Inferior parietal cortex (tissue), 1 donor: ENCODE measurements at regions not wholly inside any gene's neighbourhood (a gene's known extent, or its start where the extent isn't known, plus 50 kb on each side); places are given as distances from the start of the nearest gene placed in this dataset.

Experiments used
- DNase-seq: peaks from one replicate; pipeline ENCODE4 v3.0.0-alpha.2; 2016; ENCODE audit errors: extremely low spot score

DNA sequence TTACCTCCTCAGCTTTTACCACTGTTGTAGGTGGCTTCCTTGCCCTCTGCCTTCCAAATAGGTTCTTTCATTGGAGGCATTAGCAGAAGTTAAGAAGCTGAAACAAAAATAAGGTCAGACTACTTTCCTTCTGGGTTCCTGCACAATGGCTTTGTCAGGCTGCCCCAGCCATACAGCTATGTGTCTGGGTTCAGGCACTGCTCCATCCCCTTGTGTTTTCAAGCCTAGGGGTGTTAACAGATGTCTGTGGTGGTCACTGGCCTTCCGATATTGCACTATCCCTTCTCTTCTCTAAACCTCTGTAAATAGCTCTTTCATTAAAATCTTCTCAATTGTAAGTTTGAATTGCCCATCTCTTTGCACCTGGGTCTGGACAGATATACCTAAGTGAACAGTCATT is 728.9 kb downstream of the SLC16A7 start:
- no peak for DNase-seq

DNA sequence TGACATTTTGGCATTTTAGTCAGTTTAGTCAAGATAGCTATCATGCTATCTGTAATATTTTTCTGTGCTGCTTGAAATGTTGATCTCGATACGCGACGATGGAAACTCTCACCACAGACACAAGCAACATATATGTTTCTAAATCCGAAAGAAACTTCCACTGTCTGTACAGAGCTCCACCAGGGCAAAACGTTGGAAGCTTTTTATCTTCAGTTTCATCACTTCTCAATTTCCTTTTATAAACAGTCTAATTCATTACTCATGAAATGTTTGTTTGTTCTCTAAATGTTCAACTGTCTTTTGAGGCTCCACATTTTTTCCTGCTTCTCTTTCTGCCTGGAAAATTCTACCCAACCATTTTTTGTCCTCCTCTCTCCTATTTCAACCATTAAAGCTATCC is 737.6 kb downstream of the SLC16A7 start:
- DNase-seq = no peak

DNA sequence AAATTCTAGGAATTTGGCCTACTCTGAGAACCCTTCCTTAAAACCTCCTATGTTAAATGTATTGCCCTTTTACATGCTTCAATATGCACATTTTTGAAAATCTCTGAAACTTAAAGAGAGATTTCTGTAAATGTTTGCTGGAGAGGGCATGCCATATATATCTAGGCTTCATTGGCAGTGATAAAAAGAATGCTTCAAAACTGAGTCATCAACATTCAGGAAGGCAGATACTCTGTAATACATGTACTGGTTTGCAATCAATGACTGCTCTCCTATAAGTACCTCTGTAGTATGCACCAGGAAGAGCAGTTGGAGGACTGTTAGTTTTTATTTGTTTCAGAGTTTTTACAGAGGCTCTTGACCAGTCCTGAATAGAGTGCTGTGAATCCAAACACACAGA is 739.9 kb downstream of the SLC16A7 start:
- no peak for DNase-seq

DNA sequence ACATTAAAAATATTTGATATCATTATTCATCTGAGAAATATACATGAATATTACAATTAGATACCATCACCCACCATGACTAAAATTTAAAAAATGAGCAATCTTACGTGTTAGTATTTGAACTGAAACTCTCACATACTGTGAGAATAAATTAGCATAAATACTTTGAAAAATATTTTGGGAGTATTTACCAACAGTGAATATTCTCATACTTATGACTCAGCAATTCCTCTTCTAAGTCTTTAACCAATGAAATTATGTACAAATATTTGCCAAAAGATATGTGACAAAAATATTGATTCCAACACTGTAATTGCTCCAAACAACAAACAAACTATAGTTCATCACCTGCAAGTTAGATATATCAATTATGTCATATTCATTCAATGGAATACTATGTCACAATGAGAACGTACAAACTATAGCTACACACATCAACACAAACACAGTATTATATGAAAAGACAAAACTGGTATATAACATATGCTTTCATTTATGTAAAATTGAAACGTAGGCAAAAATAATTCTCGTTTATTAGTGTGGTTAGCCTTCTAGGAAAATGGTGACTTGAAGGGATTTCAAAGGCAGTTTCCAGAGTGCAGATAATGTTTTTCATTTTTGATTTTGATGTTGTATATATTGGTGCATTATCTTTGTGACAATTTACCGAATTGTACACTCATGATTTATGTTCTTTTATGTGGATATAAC is 742.2 kb downstream of the SLC16A7 start:
- no peak for DNase-seq

DNA sequence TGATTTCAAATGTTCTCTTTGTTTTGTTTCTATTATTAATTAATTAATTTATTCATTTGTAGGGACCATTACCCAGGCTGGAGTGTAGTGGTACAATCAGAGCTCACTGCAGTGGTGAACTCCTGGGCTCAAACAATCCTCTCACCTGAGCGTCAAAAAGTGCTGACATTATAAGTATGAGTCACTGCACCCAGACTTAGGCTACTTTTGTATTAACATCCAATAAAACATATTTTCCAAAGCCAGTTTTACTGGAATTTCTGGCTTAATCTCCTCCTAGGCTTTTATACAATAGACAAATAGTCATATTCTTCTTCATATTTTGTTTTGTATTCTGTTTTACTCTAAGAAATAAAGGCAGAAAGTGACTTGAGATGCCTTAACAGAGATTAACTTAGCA is 749.6 kb downstream of the SLC16A7 start:
- DNase-seq = no peak

DNA sequence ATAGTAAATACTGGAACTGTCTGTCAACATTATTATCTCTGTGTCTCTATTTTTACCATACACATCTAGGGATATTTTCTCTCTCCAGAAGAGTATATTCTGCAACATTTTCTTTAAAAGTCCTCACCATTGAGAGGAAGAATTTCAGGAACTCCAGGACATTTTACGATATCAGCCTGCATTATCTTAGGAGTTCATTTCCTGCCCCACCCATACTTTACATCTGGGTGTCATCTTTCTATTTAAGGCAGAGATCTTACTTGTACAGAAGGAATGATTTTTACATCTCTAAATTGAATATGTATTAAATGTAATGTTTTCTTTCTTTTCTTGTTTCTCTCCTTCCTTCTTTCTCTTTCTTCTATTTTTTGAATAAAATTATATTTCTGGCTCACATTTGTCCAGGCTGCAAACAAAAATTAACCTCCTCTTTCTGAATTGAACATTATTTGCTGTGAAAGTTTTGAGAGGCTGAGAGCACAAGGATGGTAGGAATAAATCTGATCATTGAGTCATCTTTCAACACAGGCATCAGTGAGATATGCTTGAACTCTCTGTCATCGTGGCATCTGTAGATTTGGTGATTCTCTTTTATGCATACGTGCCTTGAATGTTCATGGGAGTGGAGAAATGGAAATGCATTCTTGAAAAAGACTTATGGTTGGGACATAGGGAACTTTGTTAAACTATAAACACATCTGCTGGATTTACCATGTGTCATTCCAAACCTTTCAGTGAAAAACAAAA is 753.6 kb downstream of the SLC16A7 start:
- no peak for DNase-seq

DNA sequence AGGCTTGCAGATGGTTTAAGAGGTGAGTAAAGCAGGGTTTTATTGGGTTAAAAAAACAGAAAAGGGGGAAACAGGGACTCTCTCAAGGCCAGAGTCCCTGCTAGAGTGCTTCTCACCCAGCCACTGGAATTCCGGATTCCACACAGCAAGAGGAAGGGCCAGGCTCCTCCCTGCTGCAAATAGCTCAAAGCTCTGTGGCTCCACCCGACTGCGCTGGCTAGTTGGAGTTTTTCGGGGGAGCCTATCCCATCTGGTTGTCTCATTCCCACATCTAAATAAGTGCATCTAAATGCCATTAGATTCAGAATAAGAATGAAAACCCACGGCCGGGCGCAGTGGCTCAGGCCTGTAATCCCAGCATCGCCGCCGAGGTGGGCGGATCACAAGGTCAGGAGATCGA is 791.5 kb downstream of the SLC16A7 start:
- DNase-seq = no peak

DNA sequence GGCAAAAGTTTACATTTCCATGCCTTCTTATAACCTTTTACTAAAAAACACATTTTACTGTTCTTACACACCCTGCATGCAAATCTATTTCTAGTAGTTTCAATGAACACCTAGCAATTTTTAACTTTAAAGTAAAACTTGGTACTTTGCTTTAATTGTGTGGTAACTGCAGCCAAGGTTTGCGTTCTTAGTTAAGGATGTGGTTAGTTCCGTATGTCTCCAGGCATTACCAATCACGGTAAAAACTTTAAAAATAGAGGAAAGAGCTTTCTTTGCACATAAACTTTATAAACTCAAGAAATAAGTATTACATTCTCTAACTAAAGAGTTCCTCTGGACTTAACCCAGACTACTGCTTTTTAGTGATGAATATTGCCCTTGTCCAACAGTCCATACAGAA is 795.2 kb downstream of the SLC16A7 start:
- no peak for DNase-seq

DNA sequence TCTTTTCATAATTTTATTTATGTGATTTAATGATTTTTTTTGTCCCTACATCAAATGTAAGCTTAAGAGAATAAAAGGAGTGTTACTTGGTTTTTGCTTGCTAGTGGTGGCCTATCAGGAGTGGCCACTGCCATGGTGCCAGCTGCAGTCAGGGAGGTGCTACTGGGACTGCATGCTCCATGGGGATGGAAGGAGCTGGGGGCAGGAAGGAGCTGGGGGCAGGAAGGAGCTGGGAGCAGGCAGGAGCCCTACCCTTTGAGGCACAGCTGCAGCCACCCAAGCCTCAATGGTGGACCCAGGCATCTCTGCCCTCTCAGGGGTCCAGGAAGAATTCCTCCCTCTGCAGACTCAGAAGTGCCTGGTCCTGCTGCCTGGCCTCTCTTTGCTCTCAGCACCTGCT is 796.0 kb downstream of the SLC16A7 start:
- no peak for DNase-seq

DNA sequence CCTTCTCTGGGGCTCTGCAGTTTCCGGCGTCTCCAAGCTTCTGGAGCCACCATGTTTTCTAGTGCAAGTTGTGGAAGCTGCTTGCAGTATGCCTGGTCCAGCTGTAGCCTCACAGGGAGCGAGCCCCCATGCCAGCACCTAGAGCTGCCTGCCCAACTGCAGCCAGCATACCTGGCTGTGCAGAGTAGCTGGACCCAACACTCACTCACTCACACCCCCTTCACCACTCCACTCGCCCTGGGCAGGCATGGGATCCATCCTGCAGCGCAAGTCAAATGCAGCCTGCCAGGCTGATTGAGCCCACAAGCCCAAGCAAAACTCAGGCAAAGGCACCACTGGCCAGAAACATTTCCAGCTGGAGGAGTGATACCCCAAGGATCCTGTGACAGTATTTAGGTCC is 797.3 kb downstream of the SLC16A7 start:
- no peak for DNase-seq

DNA sequence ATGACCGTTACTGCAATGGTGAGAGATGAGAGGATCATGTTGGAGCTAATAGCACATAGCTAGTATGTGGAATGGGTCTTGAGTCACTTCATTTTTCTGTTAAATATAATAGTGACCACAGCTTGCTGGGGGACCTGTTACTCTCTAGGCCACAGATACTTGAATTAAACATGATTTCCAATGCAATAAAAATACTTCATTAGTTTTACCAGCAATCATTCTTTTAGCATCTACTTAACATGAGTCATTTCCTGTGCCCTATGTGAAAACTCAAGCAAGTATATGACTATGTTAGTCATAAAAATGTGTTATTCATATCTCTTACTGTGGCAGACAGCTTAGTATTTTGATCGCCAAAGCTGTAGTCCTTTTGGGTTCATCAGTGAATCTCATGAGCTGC is 798.8 kb downstream of the SLC16A7 start:
- DNase-seq = no peak

DNA sequence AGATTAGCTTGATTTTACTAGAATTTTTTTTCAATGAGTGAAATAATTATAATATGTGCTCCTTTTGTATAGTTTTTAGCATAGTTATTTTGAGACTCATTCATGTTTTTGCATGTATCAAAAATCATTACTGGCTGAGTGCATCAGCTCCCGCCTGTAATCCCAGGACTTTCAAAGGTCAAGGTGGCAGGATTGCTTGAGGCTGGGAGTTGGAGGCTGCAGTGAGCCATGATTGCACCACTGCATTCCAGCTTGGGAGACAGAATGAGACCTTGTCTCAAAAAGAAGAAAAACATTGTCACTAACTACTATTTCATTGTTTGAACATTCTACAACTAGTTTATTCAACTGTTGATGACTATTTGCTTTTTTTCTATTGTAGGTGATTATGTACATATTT is 802.7 kb downstream of the SLC16A7 start:
- no peak for DNase-seq

DNA sequence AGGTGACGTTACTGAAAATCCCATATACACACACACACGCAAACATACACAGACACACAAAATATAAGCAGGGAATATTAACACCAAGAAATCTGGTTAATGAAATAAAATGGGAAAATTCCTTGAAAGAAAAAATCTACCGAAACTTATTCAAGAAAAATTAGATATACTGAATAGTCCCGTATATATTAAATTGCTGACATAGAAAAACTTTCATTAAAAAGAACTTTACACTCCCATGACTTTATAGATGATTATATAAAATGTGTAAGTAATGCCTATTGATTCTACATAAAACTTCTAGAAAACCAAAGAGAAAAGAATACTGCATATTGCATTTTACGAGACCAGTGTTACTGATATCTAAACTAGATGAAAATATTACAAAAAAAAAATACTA is 803.2 kb downstream of the SLC16A7 start:
- no peak for DNase-seq

DNA sequence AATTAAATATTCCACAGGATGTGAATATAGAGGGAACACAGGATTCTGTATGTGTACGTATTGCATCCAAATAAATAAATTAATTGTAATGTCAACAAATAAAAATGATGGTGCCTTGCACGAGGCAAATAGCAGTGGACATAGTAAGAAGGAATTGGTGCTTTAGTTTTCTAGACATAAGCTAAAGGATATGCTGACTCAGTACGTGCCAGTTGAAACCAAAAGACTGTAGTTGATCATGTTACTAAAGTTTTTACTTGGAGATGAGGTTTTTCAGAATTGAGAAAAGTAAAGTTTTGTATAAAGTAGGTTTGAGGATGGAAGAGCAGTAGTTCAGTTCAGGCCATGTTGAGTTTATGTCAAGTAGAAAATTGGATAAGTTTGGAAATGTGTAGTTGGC is 807.2 kb downstream of the SLC16A7 start:
- DNase-seq = no peak

DNA sequence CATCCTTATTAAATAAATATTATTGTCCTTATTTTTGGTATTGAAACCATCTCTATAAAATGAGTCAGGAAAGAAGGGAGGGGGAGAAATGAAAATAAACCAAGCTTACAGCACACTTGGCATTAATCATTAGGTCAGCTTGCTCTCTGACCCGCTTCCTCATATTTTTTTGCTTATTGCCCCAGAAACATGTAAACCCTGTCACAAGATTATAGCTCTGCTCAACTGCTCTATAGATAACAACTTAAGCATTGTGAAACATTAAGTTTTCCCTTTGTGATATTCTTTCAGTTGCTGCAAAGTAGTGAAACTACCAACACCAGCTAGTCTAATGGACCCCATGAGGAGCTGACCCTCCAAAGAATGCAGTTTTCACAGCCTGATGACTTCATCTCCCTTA is 819.5 kb downstream of the SLC16A7 start:
- DNase-seq = no peak

DNA sequence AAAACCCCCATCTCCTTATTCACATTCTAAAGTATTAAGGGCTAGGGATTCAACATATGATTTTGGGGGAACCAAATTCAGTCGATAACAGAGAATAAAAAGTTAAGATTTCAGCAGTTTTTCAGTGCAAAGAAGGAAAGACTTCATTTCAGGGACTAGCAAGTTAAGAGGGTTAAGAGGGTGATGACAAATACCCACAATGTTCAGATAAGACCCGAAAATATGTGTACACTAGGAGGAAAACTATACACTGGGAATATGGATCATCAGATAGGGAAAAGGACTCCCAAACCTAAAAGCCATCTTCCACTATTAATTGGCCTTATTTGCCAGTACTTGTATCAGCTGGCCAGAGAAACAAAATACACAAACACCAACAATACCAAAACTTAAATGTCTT is 824.2 kb downstream of the SLC16A7 start:
- no peak for DNase-seq

DNA sequence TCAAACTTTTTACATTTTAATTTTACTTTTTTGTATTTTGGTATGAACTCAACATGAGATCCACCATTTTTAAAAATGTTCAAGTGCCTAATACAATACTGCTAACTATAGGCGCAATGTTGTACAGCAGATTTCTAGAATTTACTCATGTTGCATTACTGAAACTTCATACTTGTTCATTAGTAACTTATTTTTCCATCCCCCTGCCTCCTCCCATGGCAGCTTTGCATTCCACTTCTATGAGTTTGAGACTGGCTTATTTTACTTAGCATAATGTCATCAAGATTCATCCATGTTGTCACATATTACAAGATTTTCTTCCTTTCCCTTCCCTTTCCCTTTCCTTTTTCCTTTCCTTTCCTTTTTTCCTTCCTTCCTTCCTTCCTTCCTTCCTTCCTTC is 825.9 kb downstream of the SLC16A7 start:
- no peak for DNase-seq

DNA sequence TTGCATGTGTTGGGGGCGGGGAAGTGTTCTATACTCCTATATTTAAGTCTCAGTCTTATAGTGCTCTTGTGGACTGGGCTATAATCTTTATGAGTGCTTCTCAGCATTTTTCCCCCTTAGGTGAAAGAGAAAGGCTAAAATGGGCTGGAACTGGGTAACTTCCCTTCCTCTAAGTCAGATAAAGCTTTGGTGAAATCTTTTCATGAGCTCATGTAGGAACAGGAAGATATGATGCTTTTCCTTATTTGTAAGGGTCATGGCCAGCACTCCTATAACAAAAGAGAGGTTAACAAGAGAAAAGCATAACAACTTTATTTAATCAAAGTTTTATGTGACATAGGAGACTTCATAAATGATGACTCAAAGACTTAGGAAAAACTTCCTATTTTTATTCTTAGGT is 841.5 kb downstream of the SLC16A7 start:
- DNase-seq = no peak

DNA sequence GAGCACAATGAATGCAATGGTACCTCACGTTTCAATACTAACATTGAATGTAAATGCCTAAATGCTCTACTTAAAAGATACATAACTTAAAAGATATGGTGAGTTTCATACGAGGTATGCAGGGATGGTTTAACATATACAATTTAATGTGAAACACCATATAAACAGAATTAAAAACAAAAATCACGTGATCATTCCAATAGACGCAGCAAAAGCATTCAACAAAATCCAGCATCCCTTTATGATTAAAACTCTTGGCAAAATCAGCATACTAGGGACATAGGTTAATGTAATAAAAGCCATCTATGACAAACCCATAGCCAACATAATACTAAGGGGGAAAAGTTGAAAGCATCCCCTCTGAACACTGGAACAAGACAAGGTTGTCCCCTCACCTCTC is 845.7 kb downstream of the SLC16A7 start:
- DNase-seq = no peak

DNA sequence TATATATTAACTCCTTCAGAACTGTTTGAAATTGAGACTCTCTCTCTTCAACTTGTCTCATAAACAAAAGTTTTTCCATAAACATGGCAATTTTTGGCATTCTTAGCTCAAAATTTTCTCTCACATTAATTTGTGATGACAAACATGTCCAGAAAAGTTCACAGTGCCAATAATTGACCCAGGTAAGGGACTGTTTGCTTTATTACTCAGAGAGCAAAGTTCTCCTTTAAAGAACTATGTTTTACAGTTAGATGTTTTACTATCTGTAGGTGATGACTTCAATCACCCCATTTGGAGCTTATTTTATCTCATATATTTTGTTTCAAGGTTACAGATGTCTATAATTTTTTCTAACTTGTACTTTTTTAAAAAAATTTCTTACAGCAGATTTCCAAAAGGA is 855.6 kb downstream of the SLC16A7 start:
- no peak for DNase-seq

DNA sequence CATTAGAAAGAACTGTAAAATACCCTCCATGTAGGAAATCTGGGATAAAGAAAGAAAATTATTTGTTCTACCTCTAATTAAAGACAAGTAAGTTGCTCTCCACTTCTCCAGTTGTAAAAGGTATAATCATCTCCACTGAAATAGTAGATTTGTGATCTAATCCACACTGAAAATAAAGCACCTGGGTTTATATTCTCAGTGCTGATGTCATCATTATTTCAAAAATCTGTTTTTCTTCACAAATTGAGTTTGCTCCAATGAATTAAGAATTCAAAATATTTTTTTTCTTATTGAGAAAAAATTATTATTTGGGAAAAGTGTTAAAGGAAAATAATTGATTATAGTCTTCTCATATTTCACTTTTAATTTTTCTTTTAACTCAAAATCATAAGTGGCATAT is 869.2 kb downstream of the SLC16A7 start:
- no peak for DNase-seq

DNA sequence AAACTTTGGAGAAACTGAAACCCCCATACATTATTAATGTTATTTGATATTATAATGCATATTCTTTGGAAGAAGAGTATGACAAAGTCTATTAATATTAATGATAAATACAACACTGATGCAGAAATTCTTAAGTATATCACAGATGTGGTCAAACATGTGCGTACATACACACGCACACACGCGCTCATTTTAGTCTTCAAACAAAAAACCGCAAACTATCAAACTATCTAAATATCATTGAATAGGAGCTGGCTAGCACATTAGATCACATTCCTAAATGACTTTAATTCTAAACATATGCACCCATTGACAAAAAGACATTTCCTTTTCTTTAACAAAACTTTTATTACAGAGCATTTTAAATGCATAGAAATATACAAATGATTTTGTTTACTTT is 872.7 kb downstream of the SLC16A7 start:
- no peak for DNase-seq

DNA sequence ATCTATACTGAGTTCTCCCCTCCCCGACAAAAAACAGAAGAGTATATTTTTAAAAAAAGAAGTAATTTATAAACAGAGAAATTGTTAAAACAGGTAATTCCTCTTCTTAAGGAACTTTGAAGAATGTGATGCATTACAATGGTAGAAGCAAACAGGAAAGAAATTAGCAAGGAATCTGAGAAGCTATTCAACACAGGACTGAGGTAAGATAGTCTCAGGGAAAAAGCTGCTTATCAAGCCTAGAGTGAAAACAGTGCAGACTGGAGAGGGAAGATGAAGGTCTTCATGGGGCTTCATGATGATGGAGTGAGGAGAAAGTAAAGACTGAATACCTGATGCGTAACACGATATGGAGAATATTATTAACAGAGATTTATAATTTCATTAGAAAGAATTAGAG is 880.0 kb downstream of the SLC16A7 start:
- no peak for DNase-seq

DNA sequence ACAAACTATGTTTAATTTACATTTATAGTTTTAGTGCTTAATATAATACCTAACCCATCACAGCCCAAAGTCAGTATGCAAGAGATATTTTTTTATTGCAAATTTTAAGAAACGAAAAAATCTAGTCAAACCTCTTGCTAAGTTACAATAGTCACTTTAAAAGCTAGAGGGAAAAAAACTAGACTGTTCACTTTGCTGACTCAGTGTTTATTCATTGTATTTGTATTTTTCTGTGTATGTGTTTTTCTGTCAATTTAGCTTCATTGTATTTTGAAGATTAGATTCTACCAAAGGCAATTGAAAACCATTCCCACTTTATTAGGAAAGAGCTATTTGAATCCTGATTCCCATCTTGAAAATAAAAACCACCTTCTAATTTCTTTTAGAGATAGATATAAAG is 891.5 kb downstream of the SLC16A7 start:
- no peak for DNase-seq
